ENCODE measurements at regions not wholly inside any gene's neighbourhood (a gene's known extent, or its start where the extent isn't known, plus 50 kb on each side); places are given as distances from the start of the nearest gene placed in this dataset.

DNA sequence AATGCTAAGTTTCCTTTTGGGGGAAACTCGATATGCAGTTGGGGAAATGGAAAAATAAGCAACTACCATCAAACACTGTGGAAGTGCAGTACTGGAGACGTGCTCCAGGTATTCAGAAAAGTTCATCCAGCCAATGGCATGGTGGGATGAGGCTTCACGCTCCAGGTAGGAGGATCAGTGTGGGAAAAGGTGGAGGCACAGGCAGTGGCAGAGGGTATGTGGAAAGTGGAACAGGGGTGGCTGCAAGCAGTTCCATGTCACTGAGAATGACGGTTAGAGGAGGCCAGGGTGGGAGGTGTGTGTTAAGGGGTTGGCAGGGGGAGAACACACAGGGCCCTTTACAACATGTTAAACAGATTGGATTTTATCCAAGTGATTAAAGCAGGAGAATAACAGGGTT lies 105.1 kb upstream of the NCAM1 start:
- DNase-seq (ENCODE audit: low read depth in 2 of 2) = no peak

DNA sequence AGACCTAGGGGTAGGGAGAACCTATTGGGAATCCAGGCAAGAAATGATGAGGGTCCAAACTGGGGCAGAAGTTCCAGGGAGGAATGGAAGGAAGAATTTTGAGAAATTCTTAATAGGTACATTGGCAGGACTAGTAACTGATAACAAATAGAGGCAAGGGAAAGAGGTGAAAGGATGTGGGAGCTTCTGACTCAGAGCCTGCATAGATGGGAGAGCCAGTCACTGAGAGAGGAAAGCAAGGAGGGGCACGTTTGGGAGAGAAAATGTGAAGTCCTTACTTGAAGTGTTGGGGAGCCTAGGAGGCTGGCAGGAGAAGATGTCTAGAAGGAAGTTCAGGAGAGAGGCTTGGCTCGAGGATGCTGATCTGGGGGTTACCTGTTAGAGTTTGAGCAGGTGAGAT lies 104.6 kb upstream of the NCAM1 start:
- no peak for DNase-seq (ENCODE audit: low read depth in 2 of 2)

DNA sequence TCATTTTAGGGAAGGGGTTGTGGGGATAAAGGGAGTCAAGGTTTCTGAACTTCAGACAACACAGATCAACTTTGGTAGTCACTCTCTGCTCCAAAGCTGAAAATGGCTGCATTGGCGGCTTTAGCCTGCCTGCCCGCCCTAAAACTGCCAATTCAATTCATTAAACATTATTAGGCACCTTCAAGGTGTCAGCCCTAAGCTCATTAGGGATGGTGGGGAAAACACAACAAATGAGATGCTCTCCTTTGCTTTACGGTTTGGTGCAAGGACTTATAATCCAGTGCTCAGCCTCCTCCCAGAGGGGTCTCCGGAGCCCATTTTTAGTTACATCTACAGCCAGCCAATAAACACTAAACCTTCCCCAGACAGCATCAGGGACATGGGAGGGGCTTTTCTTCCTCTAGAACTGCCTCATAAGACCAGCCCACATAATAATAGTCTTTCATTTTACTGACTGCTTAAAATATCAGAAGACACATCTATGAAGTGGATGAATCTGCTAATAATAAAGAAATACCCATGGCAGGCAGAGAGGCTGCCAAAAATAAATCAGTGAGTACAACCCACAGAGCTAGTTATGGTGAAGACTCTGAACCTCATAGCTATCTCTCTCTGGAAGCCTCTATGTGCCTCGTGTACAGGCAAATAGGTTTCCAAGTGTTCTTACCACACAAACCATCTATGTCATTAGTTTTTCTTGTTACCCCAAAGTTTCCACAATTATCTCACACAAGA lies 102.8 kb upstream of the NCAM1 start:
- DNase-seq (ENCODE audit: low read depth in 2 of 2) = no peak

GRCh38 chr11:112859787-112860186 lies 101.4 kb upstream of the NCAM1 start:
- no peak for DNase-seq (ENCODE audit: low read depth in 2 of 2)

GRCh38 chr11:112861356-112861755 lies 99.9 kb upstream of the NCAM1 start:
- no peak for DNase-seq (ENCODE audit: low read depth in 2 of 2)

GRCh38 chr11:112863305-112863704 lies 97.9 kb upstream of the NCAM1 start:
- DNase-seq (ENCODE audit: low read depth in 2 of 2) = no peak

GRCh38 chr11:112864672-112865071 lies 96.5 kb upstream of the NCAM1 start:
- DNase-seq (ENCODE audit: low read depth in 2 of 2) = no peak

GRCh38 chr11:112871909-112872500 lies 89.2 kb upstream of the NCAM1 start:
- DNase-seq (ENCODE audit: low read depth in 2 of 2) = no peak

- no peak for DNase-seq (ENCODE audit: low read depth in 2 of 2)
These were observed 86.2 kb upstream of the NCAM1 start for GRCh38 chr11:112874980-112875379.

- no peak for DNase-seq (ENCODE audit: low read depth in 2 of 2)
These were observed 83.6 kb upstream of the NCAM1 start for GRCh38 chr11:112877581-112877980.

DNA sequence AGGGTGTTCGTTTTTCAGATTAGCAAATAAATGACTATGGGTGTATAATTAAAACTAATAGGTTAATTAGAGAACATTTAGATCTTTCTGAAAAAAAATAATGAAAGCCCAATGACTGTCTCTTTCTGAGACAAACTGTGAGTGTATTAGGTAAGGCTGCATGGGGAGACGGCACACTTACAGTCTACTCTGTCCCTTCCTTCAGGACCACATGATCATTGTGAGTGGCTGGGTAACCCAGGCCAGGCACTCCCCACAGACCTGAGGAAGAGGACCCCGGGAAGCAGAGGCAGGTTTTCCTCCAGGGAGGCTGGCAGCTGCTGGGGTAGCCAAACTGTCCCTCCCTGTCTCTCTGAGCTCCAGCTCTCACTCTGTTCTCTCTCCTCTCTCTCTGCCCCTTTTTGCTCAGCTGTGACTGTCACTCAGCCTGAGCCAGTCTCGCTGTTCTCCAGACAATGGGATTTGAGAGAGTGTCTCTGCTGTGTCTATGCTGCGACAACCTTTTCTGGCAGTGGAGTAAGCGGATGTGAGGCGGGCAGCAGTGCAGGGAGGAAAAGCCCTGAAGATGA lies 83.1 kb upstream of the NCAM1 start:
- no peak for DNase-seq (ENCODE audit: low read depth in 2 of 2)

GRCh38 chr11:112880495-112880894 lies 80.7 kb upstream of the NCAM1 start:
- DNase-seq (ENCODE audit: low read depth in 2 of 2) = no peak

DNA sequence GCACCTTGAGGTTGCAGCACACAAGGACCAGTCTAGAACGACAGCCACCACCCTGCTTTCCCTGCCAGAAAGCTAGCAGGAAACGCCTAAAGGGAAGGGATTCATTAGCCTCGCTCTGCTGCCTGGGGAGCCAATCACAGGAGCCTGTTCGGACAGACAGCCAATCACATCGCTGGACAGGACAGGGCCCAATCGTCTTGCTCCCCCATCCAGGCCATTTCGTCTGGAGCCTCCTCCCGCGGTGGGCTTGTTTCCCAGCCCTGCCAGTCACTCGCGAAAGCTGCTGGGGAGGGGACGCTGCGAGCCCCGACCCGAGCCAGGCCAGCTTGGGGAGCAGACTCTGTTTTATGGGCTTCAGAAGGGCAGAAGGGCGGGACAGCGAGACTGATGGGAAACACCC lies 79.8 kb upstream of the NCAM1 start:
- DNase-seq (ENCODE audit: low read depth in 2 of 2) = no peak

GRCh38 chr11:112882494-112883381 lies 78.5 kb upstream of the NCAM1 start:
- no peak for DNase-seq (ENCODE audit: low read depth in 2 of 2)

- DNase-seq (ENCODE audit: low read depth in 2 of 2) = no peak
These were observed 77.0 kb upstream of the NCAM1 start for GRCh38 chr11:112884012-112884767.

- DNase-seq (ENCODE audit: low read depth in 2 of 2) = no peak
These were observed 75.3 kb upstream of the NCAM1 start for GRCh38 chr11:112885744-112886433.

DNA sequence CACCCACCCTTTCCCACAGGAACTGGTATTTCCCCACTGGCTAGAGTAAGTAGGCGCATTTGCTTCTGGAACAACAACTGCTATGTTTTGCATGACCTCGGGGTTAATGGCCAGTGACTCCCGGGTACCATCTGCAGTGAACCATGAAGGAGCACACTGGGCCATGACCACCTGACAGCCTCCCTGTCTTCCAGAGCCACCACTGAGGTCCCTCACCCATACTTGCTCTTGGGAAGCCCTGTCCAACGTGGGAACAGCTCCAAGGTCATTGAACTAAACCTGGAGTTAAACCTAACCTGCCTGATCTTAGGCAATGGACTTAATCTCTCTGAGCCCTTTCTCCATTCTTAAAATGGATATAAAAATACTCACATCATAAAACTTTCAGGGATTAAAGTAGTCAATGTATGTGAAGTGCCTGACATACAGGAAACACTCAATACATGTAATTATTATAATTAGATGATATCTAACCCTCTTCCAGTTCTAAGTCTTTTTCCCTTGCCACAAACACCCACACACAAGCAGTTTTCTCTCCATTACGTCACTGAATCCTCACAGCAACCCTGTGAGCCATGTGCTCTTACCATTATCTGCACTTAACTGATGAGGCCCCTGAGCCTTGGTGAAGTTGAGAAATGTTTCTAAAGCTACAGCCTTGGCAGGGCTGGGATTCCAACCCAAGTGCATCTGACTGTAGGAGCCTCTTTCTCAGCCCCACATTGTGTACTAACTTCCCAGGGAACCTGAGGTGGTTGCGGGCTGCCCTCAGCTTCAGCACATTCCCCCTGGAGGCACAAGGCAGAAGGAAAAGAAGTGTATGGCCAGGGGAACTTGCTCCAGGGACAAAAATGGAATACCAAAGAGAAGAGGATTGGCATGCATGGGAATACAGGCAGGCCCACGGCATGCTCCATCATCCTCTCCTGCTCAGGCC lies 74.5 kb upstream of the NCAM1 start:
- DNase-seq (ENCODE audit: low read depth in 2 of 2) = no peak

GRCh38 chr11:112889446-112889845 lies 71.8 kb upstream of the NCAM1 start:
- no peak for DNase-seq (ENCODE audit: low read depth in 2 of 2)

GRCh38 chr11:112899235-112900006 lies 61.8 kb upstream of the NCAM1 start:
- no peak for DNase-seq (ENCODE audit: low read depth in 2 of 2)
